ENCODE measurements at regions not wholly inside any gene's neighbourhood (a gene's known extent, or its start where the extent isn't known, plus 50 kb on each side); places are given as distances from the start of the nearest gene placed in this dataset.

DNA sequence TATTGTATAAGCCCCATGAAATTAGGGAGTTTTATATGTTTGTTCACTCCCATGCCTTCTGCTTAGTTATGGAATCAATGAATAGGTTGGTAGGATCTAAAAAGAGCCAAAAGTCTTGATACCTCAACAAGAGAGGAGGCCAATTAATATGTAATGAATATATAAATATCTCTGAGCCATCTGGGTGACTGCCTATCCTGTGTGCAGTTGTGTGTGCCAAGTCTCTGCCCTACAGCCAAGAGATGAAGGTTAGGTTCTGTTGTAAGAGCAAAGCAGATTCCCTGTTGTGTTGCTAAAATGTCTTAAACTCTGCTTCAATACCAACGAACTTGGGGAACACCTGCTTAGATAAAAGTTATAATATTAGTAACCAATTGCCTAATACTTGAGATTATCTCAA lies 61.8 kb upstream of the GORAB start:
- intact Hi-C loops (cut with DNase I; ENCODE audit: low total_unique reads) = no loop called here
- no peak for DNase-seq
- TF ChIP-seq, protein P1, sequence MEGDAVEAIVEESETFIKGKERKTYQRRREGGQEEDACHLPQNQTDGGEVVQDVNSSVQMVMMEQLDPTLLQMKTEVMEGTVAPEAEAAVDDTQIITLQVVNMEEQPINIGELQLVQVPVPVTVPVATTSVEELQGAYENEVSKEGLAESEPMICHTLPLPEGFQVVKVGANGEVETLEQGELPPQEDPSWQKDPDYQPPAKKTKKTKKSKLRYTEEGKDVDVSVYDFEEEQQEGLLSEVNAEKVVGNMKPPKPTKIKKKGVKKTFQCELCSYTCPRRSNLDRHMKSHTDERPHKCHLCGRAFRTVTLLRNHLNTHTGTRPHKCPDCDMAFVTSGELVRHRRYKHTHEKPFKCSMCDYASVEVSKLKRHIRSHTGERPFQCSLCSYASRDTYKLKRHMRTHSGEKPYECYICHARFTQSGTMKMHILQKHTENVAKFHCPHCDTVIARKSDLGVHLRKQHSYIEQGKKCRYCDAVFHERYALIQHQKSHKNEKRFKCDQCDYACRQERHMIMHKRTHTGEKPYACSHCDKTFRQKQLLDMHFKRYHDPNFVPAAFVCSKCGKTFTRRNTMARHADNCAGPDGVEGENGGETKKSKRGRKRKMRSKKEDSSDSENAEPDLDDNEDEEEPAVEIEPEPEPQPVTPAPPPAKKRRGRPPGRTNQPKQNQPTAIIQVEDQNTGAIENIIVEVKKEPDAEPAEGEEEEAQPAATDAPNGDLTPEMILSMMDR (IDR thresholded peaks at IDR 0.05) = no peak
- no peak for TF ChIP-seq POLR2A (IDR thresholded peaks at IDR 0.05)
- Histone ChIP-seq H3K27ac (no peak overlapping the region), H3K27me3 (no peaks in the 10 kb centered on the region), H3K9me3 (no peaks in the 10 kb centered on the region), H3K4me3 (no peak overlapping the region), H3K36me3 (ENCODE audit: low read depth, missing control alignments) (no peaks in the 10 kb centered on the region), H3K4me1 (no peaks in the 10 kb centered on the region)
- 55 to 74% methylated on average over 1 of the region's 1 CpG for WGBS, 2 donors

DNA sequence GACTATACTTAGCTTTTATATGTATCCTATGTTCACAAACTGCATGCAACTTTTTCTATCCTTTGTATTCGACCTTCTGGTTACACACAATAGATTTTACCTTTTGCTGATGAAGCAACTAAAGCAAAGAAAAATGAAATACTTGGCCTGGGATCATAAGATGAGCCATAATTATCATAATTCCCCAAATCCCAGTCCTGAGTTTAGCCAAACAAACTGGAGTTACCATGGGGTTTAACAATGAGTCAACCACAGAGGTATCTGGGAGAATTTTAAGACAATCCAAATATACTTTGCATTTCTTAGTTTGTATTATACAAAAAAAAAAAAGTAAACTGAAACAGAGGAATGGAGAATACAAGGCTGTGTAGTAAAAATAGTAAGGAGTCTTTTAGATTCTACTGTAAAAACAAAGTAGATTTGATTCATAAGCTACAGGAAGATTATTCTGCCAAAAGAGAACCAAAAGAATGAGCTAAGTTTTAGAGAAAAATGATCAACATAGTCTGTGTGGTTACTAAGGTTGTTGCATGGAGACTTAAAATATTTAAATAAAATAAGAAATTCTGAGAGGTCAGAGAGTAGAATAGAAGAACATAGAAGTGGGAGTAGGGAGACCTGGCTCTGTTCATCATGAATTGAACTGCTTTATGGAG lies 60.4 kb upstream of the GORAB start:
- TF ChIP-seq POLR2A (IDR thresholded peaks at IDR 0.05) = no peak
- TF ChIP-seq, protein P1 (IDR thresholded peaks at IDR 0.05) = no peak
- Histone ChIP-seq H3K36me3 (ENCODE audit: low read depth, missing control alignments) (no peaks in the 10 kb centered on the region), H3K4me3 (no peak overlapping the region), H3K9me3 (no peaks in the 10 kb centered on the region), H3K27me3 (no peaks in the 10 kb centered on the region), H3K4me1 (no peaks in the 10 kb centered on the region), H3K27ac (no peak overlapping the region)
- WGBS, 2 donors = 63 to 81% methylated on average over 1 of the region's 1 CpG
- intact Hi-C loops (cut with DNase I; ENCODE audit: low total_unique reads) = no loop called here
- no peak for DNase-seq

DNA sequence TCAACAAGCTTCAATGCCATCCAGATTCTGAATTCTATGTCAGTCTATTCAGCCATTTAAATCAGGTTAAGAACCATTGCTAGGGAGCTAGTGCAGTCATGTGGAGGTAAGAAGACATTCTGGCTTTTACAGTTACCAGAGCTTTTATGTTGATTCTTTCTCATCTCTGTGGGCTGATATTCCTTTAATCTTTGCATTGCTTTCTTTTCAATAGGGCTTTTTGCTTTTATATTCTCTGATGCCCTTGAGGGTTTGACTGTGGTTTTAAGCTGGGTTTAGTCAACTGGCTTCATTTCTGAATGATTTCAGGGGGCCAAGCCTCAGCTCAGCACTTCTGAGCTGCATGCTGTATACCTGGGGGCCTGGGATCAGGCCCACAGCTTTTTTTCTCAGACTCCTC lies 51.0 kb upstream of the GORAB start:
- TF ChIP-seq, protein P1 (IDR thresholded peaks at IDR 0.05) = no peak
- TF ChIP-seq POLR2A (IDR thresholded peaks at IDR 0.05) = no peak
- Histone ChIP-seq H3K36me3 (ENCODE audit: low read depth, missing control alignments) (no peaks in the 10 kb centered on the region), H3K27me3 (no peaks in the 10 kb centered on the region), H3K9me3 (no peaks in the 10 kb centered on the region), H3K4me3 (no peak overlapping the region), H3K27ac (no peak overlapping the region), H3K4me1 (no peaks in the 10 kb centered on the region)
- intact Hi-C loops (cut with DNase I; ENCODE audit: low total_unique reads) = no loop called here
- DNase-seq = no peak
